ENCODE measurements at regions not wholly inside any gene's neighbourhood (a gene's known extent, or its start where the extent isn't known, plus 50 kb on each side); places are given as distances from the start of the nearest gene placed in this dataset.
"Not testable (repeated sequence)": the region's sequence is repeated elsewhere in the genome, so short reads cannot be mapped to it uniquely, and the experiment has no call there.

- H3K9me3 ChIP-seq (replicated peaks), result no peaks in the 10 kb centered on the region
- intact Hi-C loops (cut with micrococcal nuclease), result no loop called here
- H3K36me3 ChIP-seq, result no peaks in the 10 kb centered on the region
- DNase-seq, result no peak
- H3K4me1 ChIP-seq, result no peaks in the 10 kb centered on the region
- no peak for TF ChIP-seq CTCF (IDR thresholded peaks at IDR 0.05; ENCODE audit: borderline replicate concordance)
- no peak overlapping the region for H3K27ac ChIP-seq (replicated peaks)
- no peak overlapping the region for H3K4me3 ChIP-seq
- H3K27me3 ChIP-seq (ENCODE audit: low read depth), result peaks cover 26% of the 10 kb centered on the region
Observed at GRCh38 chr1:221527886-221528624, 213.8 kb downstream of the DUSP10 start.

GRCh38 chr1:221530159-221530558, 211.7 kb downstream of the DUSP10 start:
- intact Hi-C loops (cut with micrococcal nuclease); H3K36me3 ChIP-seq; H3K9me3 ChIP-seq (replicated peaks); H3K4me3 ChIP-seq; DNase-seq; H3K4me1 ChIP-seq; H3K27ac ChIP-seq (replicated peaks): not testable (repeated sequence)
- H3K27me3 ChIP-seq (ENCODE audit: low read depth), result peaks cover 38% of the 10 kb centered on the region

GRCh38 chr1:221530791-221531190, 211.1 kb downstream of the DUSP10 start:
- Histone ChIP-seq H3K27me3 (ENCODE audit: low read depth) (peaks cover 35% of the 10 kb centered on the region), H3K9me3 (replicated peaks) (no peaks in the 10 kb centered on the region), H3K36me3 (no peaks in the 10 kb centered on the region), H3K4me3 (no peak overlapping the region), H3K27ac (replicated peaks) (no peak overlapping the region), H3K4me1 (no peaks in the 10 kb centered on the region)
- DNase-seq, result no peak
- intact Hi-C loops (cut with micrococcal nuclease), result no loop called here
- no peak for TF ChIP-seq CTCF (IDR thresholded peaks at IDR 0.05; ENCODE audit: borderline replicate concordance)

GRCh38 chr1:221532071-221532773, 209.7 kb downstream of the DUSP10 start:
- Histone ChIP-seq H3K9me3 (replicated peaks) (no peaks in the 10 kb centered on the region), H3K27ac (replicated peaks) (no peak overlapping the region), H3K4me1 (no peaks in the 10 kb centered on the region), H3K4me3 (no peak overlapping the region), H3K36me3 (no peaks in the 10 kb centered on the region), H3K27me3 (ENCODE audit: low read depth) (peaks cover 38% of the 10 kb centered on the region)
- intact Hi-C loops (cut with micrococcal nuclease), result no loop called here
- no peak for TF ChIP-seq CTCF (IDR thresholded peaks at IDR 0.05; ENCODE audit: borderline replicate concordance)
- no peak for DNase-seq

GRCh38 chr1:221541296-221541695, 200.6 kb downstream of the DUSP10 start:
- intact Hi-C loops (cut with micrococcal nuclease), result loop anchor here (10.0 kb wide), 1 partner anchor 204 kb away; the partner anchor contains the start of gene DUSP10
- no peaks in the 10 kb centered on the region for H3K36me3 ChIP-seq
- H3K9me3 ChIP-seq (replicated peaks), result no peaks in the 10 kb centered on the region
- no peak for DNase-seq
- H3K27ac ChIP-seq (replicated peaks), result no peak overlapping the region
- TF ChIP-seq CTCF (IDR thresholded peaks at IDR 0.05; ENCODE audit: borderline replicate concordance), result no peak
- no peaks in the 10 kb centered on the region for H3K4me1 ChIP-seq
- no peak overlapping the region for H3K4me3 ChIP-seq
- H3K27me3 ChIP-seq (ENCODE audit: low read depth), result peaks cover 16% of the 10 kb centered on the region
